ENCODE measurements at regions not wholly inside any gene's neighbourhood (a gene's known extent, or its start where the extent isn't known, plus 50 kb on each side); places are given as distances from the start of the nearest gene placed in this dataset.

- no peak for DNase-seq (ENCODE audit: low read depth in 2 of 2)
These were observed 187.0 kb downstream of the ANKRD50 start for GRCh38 chr4:124525524-124525923.

- peak in 1 of 2 experiments; percentile 6 for DNase-seq (ENCODE audit: low read depth in 2 of 2)
These were observed 186.2 kb downstream of the ANKRD50 start for GRCh38 chr4:124526331-124526730.

GRCh38 chr4:124526769-124527168, 185.8 kb downstream of the ANKRD50 start:
- no peak for DNase-seq (ENCODE audit: low read depth in 2 of 2)

- no peak for DNase-seq (ENCODE audit: low read depth in 2 of 2)
These were observed 185.2 kb downstream of the ANKRD50 start for GRCh38 chr4:124527364-124527763.

GRCh38 chr4:124529131-124529530, 183.4 kb downstream of the ANKRD50 start:
- DNase-seq (ENCODE audit: low read depth in 2 of 2) = peak; percentile 28 to 31

GRCh38 chr4:124530464-124531077, 182.0 kb downstream of the ANKRD50 start:
- no peak for DNase-seq (ENCODE audit: low read depth in 2 of 2)

GRCh38 chr4:124534131-124534530, 178.4 kb downstream of the ANKRD50 start:
- DNase-seq (ENCODE audit: low read depth in 2 of 2) = no peak

GRCh38 chr4:124535003-124535402, 177.5 kb downstream of the ANKRD50 start:
- no peak for DNase-seq (ENCODE audit: low read depth in 2 of 2)

- DNase-seq (ENCODE audit: low read depth in 2 of 2) = no peak
These were observed 175.6 kb downstream of the ANKRD50 start for GRCh38 chr4:124536946-124537345.

GRCh38 chr4:124537971-124538370, 174.6 kb downstream of the ANKRD50 start:
- DNase-seq (ENCODE audit: low read depth in 2 of 2) = no peak

- no peak for DNase-seq (ENCODE audit: low read depth in 2 of 2)
These were observed 172.5 kb downstream of the ANKRD50 start for GRCh38 chr4:124540014-124540413.

GRCh38 chr4:124541652-124542420, 170.7 kb downstream of the ANKRD50 start:
- no peak for DNase-seq (ENCODE audit: low read depth in 2 of 2)

GRCh38 chr4:124555959-124556358, 156.6 kb downstream of the ANKRD50 start:
- DNase-seq (ENCODE audit: low read depth in 2 of 2) = no peak

GRCh38 chr4:124564121-124564520, 148.4 kb downstream of the ANKRD50 start:
- DNase-seq (ENCODE audit: low read depth in 2 of 2) = no peak

- no peak for DNase-seq (ENCODE audit: low read depth in 2 of 2)
These were observed 147.2 kb downstream of the ANKRD50 start for GRCh38 chr4:124565371-124565770.

GRCh38 chr4:124566030-124566429, 146.5 kb downstream of the ANKRD50 start:
- no peak for DNase-seq (ENCODE audit: low read depth in 2 of 2)

- DNase-seq (ENCODE audit: low read depth in 2 of 2) = no peak
These were observed 139.5 kb downstream of the ANKRD50 start for GRCh38 chr4:124573056-124573455.

GRCh38 chr4:124579896-124580295, 132.6 kb downstream of the ANKRD50 start:
- DNase-seq (ENCODE audit: low read depth in 2 of 2) = no peak

- DNase-seq (ENCODE audit: low read depth in 2 of 2) = no peak
These were observed 128.7 kb downstream of the ANKRD50 start for GRCh38 chr4:124583797-124584196.

GRCh38 chr4:124589786-124590185, 122.7 kb downstream of the ANKRD50 start:
- no peak for DNase-seq (ENCODE audit: low read depth in 2 of 2)

GRCh38 chr4:124590480-124590879, 122.1 kb downstream of the ANKRD50 start:
- DNase-seq (ENCODE audit: low read depth in 2 of 2) = no peak

- DNase-seq (ENCODE audit: low read depth in 2 of 2) = no peak
These were observed 120.9 kb downstream of the ANKRD50 start for GRCh38 chr4:124591637-124592036.

GRCh38 chr4:124593494-124593893, 119.0 kb downstream of the ANKRD50 start:
- no peak for DNase-seq (ENCODE audit: low read depth in 2 of 2)
